HepG2 (cell line): ENCODE measurements at regions not wholly inside any gene's neighbourhood (a gene's known extent, or its start where the extent isn't known, plus 50 kb on each side); places are given as distances from the start of the nearest gene placed in this dataset.

Experiments
- ATAC-seq: fragments of 200-7000 bp; cut with Tn5 transposase; 3 replicates; pipeline ENCODE4 v1.9.1; 2020; ENCODE audit warnings: mild to moderate bottlenecking, moderate library complexity
- BruUV-seq: library from RNA; stranded (reverse); fragments of 400-500 nt; replicated peaks from 2 replicates; lab custom pipeline; 2021; lab: Mats Ljungman, UMichigan
- CTCF ChIA-PET: fragments of 300-600 bp; formaldehyde crosslinking; extraction: SDS; loops from one replicate; lab custom pipeline; 2021; ENCODE audit warnings: low total read pairs, inconsistent platforms, low intra/inter-chr PET ratio; lab: Yijun Ruan, JAX
- POLR2A ChIA-PET: fragments of 350-600 bp; sonication (Branson Sonifier 250); formaldehyde crosslinking; loops from one replicate; lab custom pipeline; 2020; ENCODE audit warnings: antibody characterized with exemption, inconsistent platforms; lab: Yijun Ruan, JAX
- DNase-seq: peaks from one replicate; pipeline ENCODE4 v3.0.0-alpha.2; 2015; ENCODE audit warnings: low spot score
- FAIRE-seq: peaks from 3 replicates; lab custom pipeline; 2011; peaks lifted over from hg19 to GRCh38; lab: Jason Lieb, UNC
- H2AFZ ChIP-seq: one replicate; pipeline ENCODE4 v1.6.1; 2011; ENCODE audit warnings: low read length, inconsistent platforms
- H3K27ac ChIP-seq: fragments of 300-600 bp; 3 replicates; pipeline ENCODE4 v1.8.0; 2011; ENCODE audit warnings: mixed run types, mild to moderate bottlenecking, mixed read lengths, low read length, inconsistent platforms; ENCODE audit not compliant: insufficient read depth; ENCODE audit errors: extremely low read length
- H3K27me3 ChIP-seq, 2 experiments: fragments of 200-600 bp in 1 of 2; 2 replicates in 1 of 2; 3 replicates in 1 of 2; pipeline versions ENCODE4 v1.6.0 to v1.8.0; 2011; ENCODE audit warnings: low read length in 2 of 2, mild to moderate bottlenecking in 2 of 2, moderate library complexity in 2 of 2, inconsistent platforms in 1 of 2; ENCODE audit not compliant: insufficient read depth in 2 of 2, control insufficient read depth in 1 of 2
- H3K36me3 ChIP-seq, 2 experiments: fragments of 200-600 bp in 1 of 2; replicated peaks in 1 of 2; 2 replicates in 1 of 2; 3 replicates in 1 of 2; pipeline versions ENCODE4 v1.5.1 to v1.8.0; 2011; ENCODE audit warnings: low read length in 2 of 2, inconsistent platforms in 1 of 2; ENCODE audit not compliant: insufficient read depth in 2 of 2, control insufficient read depth in 1 of 2
- H3K4me1 ChIP-seq: 2 replicates; pipeline ENCODE4 v1.5.1; 2012; ENCODE audit warnings: low read length, inconsistent platforms; ENCODE audit not compliant: insufficient read depth
- H3K4me2 ChIP-seq: 2 replicates; pipeline ENCODE4 v1.6.0; 2011; ENCODE audit warnings: low read depth, low read length, inconsistent platforms
- H3K4me3 ChIP-seq, 3 experiments: fragments of 200-600 bp in 1 of 3; sonication (generic), shearing (Covaris generic) in 1 of 3; replicated peaks in 1 of 3; 2 replicates each; pipeline ENCODE4 v1.5.1; 2011 to 2016; ENCODE audit warnings: low read length in 3 of 3, inconsistent platforms in 2 of 3, low read depth in 2 of 3, mild to moderate bottlenecking in 2 of 3, control low read depth in 1 of 3, mixed read lengths in 1 of 3; ENCODE audit not compliant: insufficient read depth in 1 of 3
- H3K79me2 ChIP-seq: one replicate; pipeline ENCODE4 v1.6.1; 2011; ENCODE audit warnings: low read length, inconsistent platforms; ENCODE audit not compliant: insufficient read depth
- H3K9ac ChIP-seq: 2 replicates; pipeline ENCODE4 v1.6.0; 2011; ENCODE audit warnings: mild to moderate bottlenecking, low read depth, low read length, inconsistent platforms; ENCODE audit not compliant: insufficient read depth
- H3K9me3 ChIP-seq: 2 replicates; pipeline ENCODE4 v1.5.1; 2012; ENCODE audit warnings: mild to moderate bottlenecking, low read length
- H4K20me1 ChIP-seq: 2 replicates; pipeline ENCODE4 v1.6.0; 2011; ENCODE audit warnings: inconsistent platforms, mild to moderate bottlenecking, low read length, moderate library complexity; ENCODE audit not compliant: insufficient read depth
- BCL6 ChIP-seq: IDR thresholded peaks from 2 replicates; pipeline ENCODE4 v1.6.1; 2016; ENCODE audit warnings: missing genetic modification reagents, missing compliant biosample characterization
- DR1 ChIP-seq: sonication (generic); formaldehyde crosslinking; IDR thresholded peaks from 2 replicates; pipeline ENCODE4 v1.8.0; 2021; ENCODE audit warnings: mild to moderate bottlenecking, missing genetic modification reagents, inconsistent platforms
- FOXK2 ChIP-seq: fragments of 450-650 bp; IDR thresholded peaks from 2 replicates; pipeline ENCODE4 v1.6.1; 2016
- HDAC1 ChIP-seq: sonication (generic); formaldehyde crosslinking; IDR thresholded peaks from 2 replicates; pipeline ENCODE4 v1.5.1; 2020; ENCODE audit warnings: mild to moderate bottlenecking, missing genetic modification reagents
- HMGA1 ChIP-seq: sonication (generic); formaldehyde crosslinking; conservative IDR thresholded peaks from 2 replicates; pipeline ENCODE4 v1.4.0; 2020; ENCODE audit warnings: missing genetic modification reagents
- HNRNPLL ChIP-seq: fragments of 200-400 bp; formaldehyde crosslinking; IDR thresholded peaks from 2 replicates; pipeline ENCODE4 v1.6.1; 2017; ENCODE audit warnings: mild to moderate bottlenecking, low read depth, low read length; ENCODE audit not compliant: poor library complexity, severe bottlenecking
- KDM3A ChIP-seq: IDR thresholded peaks from 2 replicates; pipeline ENCODE4 v1.6.1; 2018; ENCODE audit warnings: low read depth, missing compliant biosample characterization
- PCBP1 ChIP-seq: fragments of 200-400 bp; formaldehyde crosslinking; IDR thresholded peaks from 2 replicates; pipeline ENCODE4 v1.6.1; 2017; ENCODE audit warnings: mild to moderate bottlenecking, low read depth, low read length, borderline replicate concordance
- PCBP2 ChIP-seq: fragments of 200-400 bp; formaldehyde crosslinking; optimal IDR thresholded peaks from 2 replicates; pipeline ENCODE3; 2018; ENCODE audit warnings: low read length, low read depth; ENCODE audit not compliant: poor library complexity, severe bottlenecking
- ZFP36L2 ChIP-seq: sonication (generic); formaldehyde crosslinking; IDR thresholded peaks from 2 replicates; pipeline ENCODE4 v1.4.0; 2020; ENCODE audit warnings: missing genetic modification reagents
- WGBS: methylation state at CpG from one replicate; pipeline ENCODE4 v1.1.6; 2017; ENCODE audit warnings: low lambda C conversion rate; 5-methylcytosine and 5-hydroxymethylcytosine counted together
- in situ Hi-C: cut with HindIII; loops from 2 replicates; pipeline ENCODE4 v1.10.0; 2017; ENCODE audit warnings: low pct_unique_long_range_greater_than_20kb; ENCODE audit not compliant: extremely low pct_ligation_motif_present
- intact Hi-C: fragments of 100-400 bp; cut with micrococcal nuclease; formaldehyde crosslinking; loops from one replicate; pipeline ENCODE4 v1.10.0; 2022; ENCODE audit not compliant: unreplicated experiment
- TF ChIP-seq, protein P1 (sequence below): sonication (generic); formaldehyde crosslinking; IDR thresholded peaks from 2 replicates; pipeline ENCODE4 v1.9.0; 2021; ENCODE audit warnings: missing genetic modification reagents, borderline replicate concordance
- TF ChIP-seq, protein P2 (sequence below): sonication (generic); formaldehyde crosslinking; IDR thresholded peaks from 2 replicates; pipeline ENCODE4 v1.5.1; 2020; ENCODE audit warnings: missing genetic modification reagents, mild to moderate bottlenecking, borderline replicate concordance
- TF ChIP-seq, protein P3 (sequence below), 2 experiments: sonication (generic) in 1 of 2; formaldehyde crosslinking in 1 of 2; IDR thresholded peaks; 2 replicates each; pipeline versions ENCODE4 v1.6.1 to v1.9.0; 2014 to 2022; ENCODE audit warnings: antibody characterized with exemption in 1 of 2, borderline replicate concordance in 1 of 2, inconsistent platforms in 1 of 2, low read depth in 1 of 2, missing genetic modification reagents in 1 of 2
- TF ChIP-seq, protein P4 (sequence below): sonication (generic); formaldehyde crosslinking; conservative IDR thresholded peaks from 2 replicates; pipeline ENCODE4 v1.8.0; 2022; ENCODE audit warnings: low read depth, missing genetic modification reagents

DNA sequence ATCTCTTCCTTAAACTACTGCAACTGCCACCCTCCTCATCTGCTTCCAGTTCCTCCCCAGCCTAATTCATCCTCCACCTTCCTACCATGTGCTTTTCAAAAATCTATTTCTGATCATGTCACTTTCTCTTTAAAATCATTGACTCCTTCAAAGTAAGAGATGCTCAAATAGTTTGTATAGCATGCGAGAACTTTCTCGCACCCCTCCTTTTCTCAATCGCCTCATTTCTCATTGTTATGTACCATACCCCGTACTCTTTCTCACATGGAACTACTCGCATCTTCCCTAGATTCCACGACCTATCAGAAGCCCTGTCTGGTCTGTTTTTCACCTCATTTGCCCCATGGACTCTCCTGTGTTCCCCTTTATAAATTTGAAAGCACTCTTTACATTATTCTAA is 238.2 kb downstream of the NRIP1 start:
- WGBS = 72% methylated on average over 6 of the region's 6 CpGs
- no peak for DNase-seq
- no peaks in the 10 kb centered on the region for H4K20me1 ChIP-seq
- intact Hi-C loops = loop anchor here (10.0 kb wide), 1 partner anchor 1588 kb away; no protein-coding TSS in a partner anchor
- H3K4me2 ChIP-seq = no peak overlapping the region
- in situ Hi-C loops = no loop called here
- H2AFZ ChIP-seq = no peak overlapping the region
- H3K4me3 ChIP-seq = no peak overlapping the region
- ChIA-PET CTCF (no interaction called here), POLR2A (no interaction called here)
- no peaks in the 10 kb centered on the region for H3K79me2 ChIP-seq
- peaks cover 7% of the 10 kb centered on the region for H3K4me1 ChIP-seq
- H3K27me3 ChIP-seq = no peaks in the 10 kb centered on the region
- H3K9ac ChIP-seq = no peak overlapping the region
- H3K27ac ChIP-seq = no peak overlapping the region
- no peak for FAIRE-seq
- no peak for ATAC-seq
- H3K36me3 ChIP-seq = no peaks in the 10 kb centered on the region
- no TSS peak for BruUV-seq
- no peaks in the 10 kb centered on the region for H3K9me3 ChIP-seq
- TF ChIP-seq KDM3A (CRISPR knock-in tag) = no peak
- TF ChIP-seq, protein P1, sequence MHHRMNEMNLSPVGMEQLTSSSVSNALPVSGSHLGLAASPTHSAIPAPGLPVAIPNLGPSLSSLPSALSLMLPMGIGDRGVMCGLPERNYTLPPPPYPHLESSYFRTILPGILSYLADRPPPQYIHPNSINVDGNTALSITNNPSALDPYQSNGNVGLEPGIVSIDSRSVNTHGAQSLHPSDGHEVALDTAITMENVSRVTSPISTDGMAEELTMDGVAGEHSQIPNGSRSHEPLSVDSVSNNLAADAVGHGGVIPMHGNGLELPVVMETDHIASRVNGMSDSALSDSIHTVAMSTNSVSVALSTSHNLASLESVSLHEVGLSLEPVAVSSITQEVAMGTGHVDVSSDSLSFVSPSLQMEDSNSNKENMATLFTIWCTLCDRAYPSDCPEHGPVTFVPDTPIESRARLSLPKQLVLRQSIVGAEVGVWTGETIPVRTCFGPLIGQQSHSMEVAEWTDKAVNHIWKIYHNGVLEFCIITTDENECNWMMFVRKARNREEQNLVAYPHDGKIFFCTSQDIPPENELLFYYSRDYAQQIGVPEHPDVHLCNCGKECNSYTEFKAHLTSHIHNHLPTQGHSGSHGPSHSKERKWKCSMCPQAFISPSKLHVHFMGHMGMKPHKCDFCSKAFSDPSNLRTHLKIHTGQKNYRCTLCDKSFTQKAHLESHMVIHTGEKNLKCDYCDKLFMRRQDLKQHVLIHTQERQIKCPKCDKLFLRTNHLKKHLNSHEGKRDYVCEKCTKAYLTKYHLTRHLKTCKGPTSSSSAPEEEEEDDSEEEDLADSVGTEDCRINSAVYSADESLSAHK (CRISPR knock-in tag) = no peak
- TF ChIP-seq HMGA1 (CRISPR knock-in tag) = no peak
- no peak for TF ChIP-seq ZFP36L2 (CRISPR knock-in tag)
- TF ChIP-seq HNRNPLL = no peak
- TF ChIP-seq DR1 (CRISPR knock-in tag) = no peak
- no peak for TF ChIP-seq BCL6
- TF ChIP-seq, protein P2, sequence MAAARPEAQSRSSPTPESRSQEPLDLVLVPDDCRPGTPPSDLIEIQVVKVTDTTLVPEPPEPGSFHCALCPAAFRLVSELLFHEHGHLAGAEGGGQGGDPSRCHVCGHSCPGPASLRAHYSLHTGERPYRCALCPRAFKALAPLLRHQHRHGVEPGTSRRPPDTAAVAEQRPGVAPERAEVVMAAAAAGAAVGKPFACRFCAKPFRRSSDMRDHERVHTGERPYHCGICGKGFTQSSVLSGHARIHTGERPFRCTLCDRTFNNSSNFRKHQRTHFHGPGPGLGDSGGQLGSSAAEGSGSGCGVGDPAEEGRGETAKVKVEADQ (CRISPR knock-in tag) = no peak
- TF ChIP-seq, protein P3, sequence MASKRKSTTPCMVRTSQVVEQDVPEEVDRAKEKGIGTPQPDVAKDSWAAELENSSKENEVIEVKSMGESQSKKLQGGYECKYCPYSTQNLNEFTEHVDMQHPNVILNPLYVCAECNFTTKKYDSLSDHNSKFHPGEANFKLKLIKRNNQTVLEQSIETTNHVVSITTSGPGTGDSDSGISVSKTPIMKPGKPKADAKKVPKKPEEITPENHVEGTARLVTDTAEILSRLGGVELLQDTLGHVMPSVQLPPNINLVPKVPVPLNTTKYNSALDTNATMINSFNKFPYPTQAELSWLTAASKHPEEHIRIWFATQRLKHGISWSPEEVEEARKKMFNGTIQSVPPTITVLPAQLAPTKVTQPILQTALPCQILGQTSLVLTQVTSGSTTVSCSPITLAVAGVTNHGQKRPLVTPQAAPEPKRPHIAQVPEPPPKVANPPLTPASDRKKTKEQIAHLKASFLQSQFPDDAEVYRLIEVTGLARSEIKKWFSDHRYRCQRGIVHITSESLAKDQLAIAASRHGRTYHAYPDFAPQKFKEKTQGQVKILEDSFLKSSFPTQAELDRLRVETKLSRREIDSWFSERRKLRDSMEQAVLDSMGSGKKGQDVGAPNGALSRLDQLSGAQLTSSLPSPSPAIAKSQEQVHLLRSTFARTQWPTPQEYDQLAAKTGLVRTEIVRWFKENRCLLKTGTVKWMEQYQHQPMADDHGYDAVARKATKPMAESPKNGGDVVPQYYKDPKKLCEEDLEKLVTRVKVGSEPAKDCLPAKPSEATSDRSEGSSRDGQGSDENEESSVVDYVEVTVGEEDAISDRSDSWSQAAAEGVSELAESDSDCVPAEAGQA (IDR thresholded peaks at IDR 0.05; ENCODE audit: low read depth) = no peak
- TF ChIP-seq, protein P3 (CRISPR knock-in tag; IDR thresholded peaks at IDR 0.05; ENCODE audit: borderline replicate concordance) = no peak
- TF ChIP-seq PCBP1 = no peak
- TF ChIP-seq FOXK2 = no peak
- no peak for TF ChIP-seq HDAC1 (CRISPR knock-in tag)
- no peak for TF ChIP-seq PCBP2
- TF ChIP-seq, protein P4, sequence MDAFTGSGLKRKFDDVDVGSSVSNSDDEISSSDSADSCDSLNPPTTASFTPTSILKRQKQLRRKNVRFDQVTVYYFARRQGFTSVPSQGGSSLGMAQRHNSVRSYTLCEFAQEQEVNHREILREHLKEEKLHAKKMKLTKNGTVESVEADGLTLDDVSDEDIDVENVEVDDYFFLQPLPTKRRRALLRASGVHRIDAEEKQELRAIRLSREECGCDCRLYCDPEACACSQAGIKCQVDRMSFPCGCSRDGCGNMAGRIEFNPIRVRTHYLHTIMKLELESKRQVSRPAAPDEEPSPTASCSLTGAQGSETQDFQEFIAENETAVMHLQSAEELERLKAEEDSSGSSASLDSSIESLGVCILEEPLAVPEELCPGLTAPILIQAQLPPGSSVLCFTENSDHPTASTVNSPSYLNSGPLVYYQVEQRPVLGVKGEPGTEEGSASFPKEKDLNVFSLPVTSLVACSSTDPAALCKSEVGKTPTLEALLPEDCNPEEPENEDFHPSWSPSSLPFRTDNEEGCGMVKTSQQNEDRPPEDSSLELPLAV (CRISPR knock-in tag) = no peak
